H9 (cell line): ENCODE measurements at regions not wholly inside any gene's neighbourhood (a gene's known extent, or its start where the extent isn't known, plus 50 kb on each side); places are given as distances from the start of the nearest gene placed in this dataset.

ENCODE experiments used
- DNase-seq: peaks from one replicate; pipeline ENCODE4 v3.0.0-alpha.2; 2017
- H2AFZ ChIP-seq: one replicate; pipeline ENCODE4 v1.6.1; 2013; ENCODE audit warnings: mild to moderate bottlenecking, low read length, control low read depth, moderate library complexity
- H2AK5ac ChIP-seq: 2 replicates; pipeline ENCODE4 v1.6.1; 2013; ENCODE audit warnings: low read length, control low read depth, mixed read lengths; ENCODE audit not compliant: insufficient read length
- H2BK120ac ChIP-seq: one replicate; pipeline ENCODE4 v1.6.1; 2013; ENCODE audit warnings: low read depth, mild to moderate bottlenecking, low read length, control low read depth, inconsistent platforms; ENCODE audit not compliant: poor library complexity, severe bottlenecking
- H2BK12ac ChIP-seq: 2 replicates; pipeline ENCODE4 v1.6.1; 2013; ENCODE audit warnings: low read length, control low read depth, mixed read lengths, low read depth; ENCODE audit not compliant: insufficient read length
- H2BK15ac ChIP-seq: 2 replicates; pipeline ENCODE4 v1.6.1; 2013; ENCODE audit warnings: low read depth, low read length, control low read depth
- H2BK20ac ChIP-seq: one replicate; pipeline ENCODE4 v1.6.1; 2013; ENCODE audit warnings: low read depth, mild to moderate bottlenecking, low read length, control low read depth, inconsistent platforms; ENCODE audit not compliant: poor library complexity, severe bottlenecking
- H2BK5ac ChIP-seq: 2 replicates; pipeline ENCODE4 v1.6.1; 2013; ENCODE audit warnings: low read length, control low read depth, mixed read lengths; ENCODE audit not compliant: insufficient read length
- H3K14ac ChIP-seq: 2 replicates; pipeline ENCODE4 v1.6.1; 2013; ENCODE audit warnings: low read length, control low read depth; ENCODE audit not compliant: insufficient read depth
- H3K18ac ChIP-seq: 2 replicates; pipeline ENCODE4 v1.6.1; 2013; ENCODE audit warnings: low read depth, mild to moderate bottlenecking, mixed read lengths, low read length, control low read depth; ENCODE audit not compliant: insufficient read length
- H3K23ac ChIP-seq: 2 replicates; pipeline ENCODE4 v1.6.1; 2013; ENCODE audit warnings: low read length, control low read depth, mixed read lengths, low read depth; ENCODE audit not compliant: insufficient read length
- H3K23me2 ChIP-seq: 2 replicates; pipeline ENCODE4 v1.6.1; 2013; ENCODE audit warnings: low read depth, mild to moderate bottlenecking, mixed read lengths, low read length, control low read depth; ENCODE audit not compliant: insufficient read length, poor library complexity, severe bottlenecking
- H3K27ac ChIP-seq: 2 replicates; pipeline ENCODE4 v1.5.1; 2013; ENCODE audit warnings: low read length, control low read depth, mixed read lengths, low read depth; ENCODE audit not compliant: insufficient read length
- H3K27me3 ChIP-seq: 2 replicates; pipeline ENCODE4 v1.6.1; 2013; ENCODE audit warnings: low read length, control low read depth, inconsistent platforms; ENCODE audit not compliant: insufficient read depth
- H3K4ac ChIP-seq: 2 replicates; pipeline ENCODE4 v1.6.1; 2013; ENCODE audit warnings: low read depth, mild to moderate bottlenecking, control low read depth, inconsistent platforms, low read length, moderate library complexity
- H3K4me1 ChIP-seq: 2 replicates; pipeline ENCODE4 v1.6.1; 2013; ENCODE audit warnings: low read length, control low read depth, inconsistent platforms; ENCODE audit not compliant: insufficient read depth
- H3K4me2 ChIP-seq: 2 replicates; pipeline ENCODE4 v1.6.1; 2013; ENCODE audit warnings: low read length, control low read depth, mixed read lengths; ENCODE audit not compliant: insufficient read length, insufficient read depth
- H3K56ac ChIP-seq: 2 replicates; pipeline ENCODE4 v1.6.1; 2013; ENCODE audit warnings: low read depth, mild to moderate bottlenecking, mixed read lengths, low read length, control low read depth; ENCODE audit not compliant: insufficient read length
- H3K79me1 ChIP-seq: 2 replicates; pipeline ENCODE4 v1.6.1; 2013; ENCODE audit warnings: low read depth, mild to moderate bottlenecking, moderate library complexity, low read length, control low read depth, inconsistent platforms; ENCODE audit not compliant: insufficient read depth, poor library complexity, severe bottlenecking
- H3K79me2 ChIP-seq: 2 replicates; pipeline ENCODE4 v1.6.1; 2013; ENCODE audit warnings: low read length, control low read depth, inconsistent platforms; ENCODE audit not compliant: insufficient read depth
- H3K9ac ChIP-seq: 2 replicates; pipeline ENCODE4 v1.6.1; 2013; ENCODE audit warnings: low read length, control low read depth, mixed read lengths; ENCODE audit not compliant: insufficient read length; ENCODE audit errors: extremely low read depth
- H3K9me3 ChIP-seq: one replicate; pipeline ENCODE4 v1.6.1; 2013; ENCODE audit warnings: low read depth, low read length, inconsistent platforms; ENCODE audit not compliant: control insufficient read depth
- H3T11ph ChIP-seq: one replicate; pipeline ENCODE4 v1.6.1; 2013; ENCODE audit warnings: mild to moderate bottlenecking, low read length, control low read depth, inconsistent platforms
- H4K20me1 ChIP-seq: one replicate; pipeline ENCODE4 v1.6.1; 2013; ENCODE audit not compliant: control insufficient read depth, insufficient read length, insufficient read depth
- H4K5ac ChIP-seq: 2 replicates; pipeline ENCODE4 v1.6.1; 2013; ENCODE audit warnings: low read depth, mild to moderate bottlenecking, mixed read lengths, low read length, control low read depth; ENCODE audit not compliant: insufficient read length
- H4K8ac ChIP-seq: replicated peaks from 2 replicates; pipeline ENCODE4 v1.6.1; 2013; ENCODE audit warnings: low read length, control low read depth, mixed read lengths, low read depth; ENCODE audit not compliant: insufficient read length
- H4K91ac ChIP-seq: 2 replicates; pipeline ENCODE4 v1.6.1; 2013; ENCODE audit warnings: low read depth, mild to moderate bottlenecking, moderate library complexity, mixed read lengths, low read length, control low read depth; ENCODE audit not compliant: insufficient read length
- H3K27ac Mint-ChIP-seq, 3 experiments: 2 replicates in 2 of 3; 3 replicates in 1 of 3; pipeline ENCODE4 v1.8.0; 2020 to 2021; ENCODE audit warnings: mixed read lengths in 3 of 3, mild to moderate bottlenecking in 1 of 3, moderate library complexity in 1 of 3
- H3K27me3 Mint-ChIP-seq: 2 replicates; pipeline ENCODE4 v1.8.0; 2021; ENCODE audit warnings: low read depth, mild to moderate bottlenecking, moderate library complexity, mixed read lengths
- H3K36me3 Mint-ChIP-seq, 3 experiments: 2 replicates in 2 of 3; 3 replicates in 1 of 3; pipeline ENCODE4 v1.8.0; 2020 to 2021; ENCODE audit warnings: low read depth in 3 of 3, mixed read lengths in 3 of 3; ENCODE audit not compliant: insufficient read depth in 1 of 3
- H3K4me1 Mint-ChIP-seq, 2 experiments: 2 replicates each; pipeline ENCODE4 v1.8.0; 2020; ENCODE audit warnings: mixed read lengths in 2 of 2
- H3K4me3 Mint-ChIP-seq, 2 experiments: 2 replicates in 1 of 2; 3 replicates in 1 of 2; pipeline ENCODE4 v1.8.0; 2020 to 2021; ENCODE audit warnings: mild to moderate bottlenecking in 2 of 2, mixed read lengths in 2 of 2, moderate library complexity in 1 of 2
- H3K9me3 Mint-ChIP-seq, 2 experiments: 2 replicates in 1 of 2; 3 replicates in 1 of 2; pipeline ENCODE4 v1.8.0; 2020; ENCODE audit warnings: mild to moderate bottlenecking in 2 of 2, mixed read lengths in 2 of 2, moderate library complexity in 1 of 2
- CTCF ChIP-seq: fragments of 200-600 bp; sonication (generic); conservative IDR thresholded peaks from 3 replicates; pipeline ENCODE4 v1.8.0; 2021; ENCODE audit warnings: antibody characterized with exemption, mild to moderate bottlenecking
- WGBS: extraction: QIAGEN DNeasy Blood & Tissue Kit; methylation state at CpG from one replicate; pipeline ENCODE4 v1.1.7; 2013; ENCODE audit warnings: missing lambda C conversion rate, low lambda C conversion rate, mixed read lengths; ENCODE audit not compliant: insufficient read length; ENCODE audit errors: extremely low coverage; 5-methylcytosine and 5-hydroxymethylcytosine counted together

- H2BK20ac ChIP-seq: no peak overlapping the region
- no peaks in the 10 kb centered on the region for H3K27me3 Mint-ChIP-seq
- H2BK15ac ChIP-seq: no peak overlapping the region
- H3K27me3 ChIP-seq: no peaks in the 10 kb centered on the region
- H3K9ac ChIP-seq: no peak overlapping the region
- H4K5ac ChIP-seq: no peak overlapping the region
- no peak overlapping the region for H3K4me2 ChIP-seq
- H4K8ac ChIP-seq: no peak overlapping the region
- no peak overlapping the region for H2AK5ac ChIP-seq
- no peak overlapping the region for H3K23ac ChIP-seq
- H3K18ac ChIP-seq: no peak overlapping the region
- H4K20me1 ChIP-seq: no peaks in the 10 kb centered on the region
- no peaks in the 10 kb centered on the region for H3K79me2 ChIP-seq
- H3K9me3 ChIP-seq: no peaks in the 10 kb centered on the region
- H3K4me1 Mint-ChIP-seq: peaks cover 6 to 8% of the 10 kb centered on the region in 2 experiments; a peak in 3 of 4 replicates
- no peaks in the 10 kb centered on the region for H3K9me3 Mint-ChIP-seq
- H3K79me1 ChIP-seq: no peaks in the 10 kb centered on the region
- H3K4me1 ChIP-seq: no peaks in the 10 kb centered on the region
- no peak overlapping the region for H2AFZ ChIP-seq
- no peaks in the 10 kb centered on the region for H3K23me2 ChIP-seq
- H3K36me3 Mint-ChIP-seq: no peaks in the 10 kb centered on the region
- no peak overlapping the region for H2BK5ac ChIP-seq
- WGBS: no CpG with 5 or more reads among the region's 2 CpGs
- no peak overlapping the region for H2BK120ac ChIP-seq
- H4K91ac ChIP-seq: no peak overlapping the region
- H3K27ac ChIP-seq: no peak overlapping the region
- TF ChIP-seq CTCF: no peak
- no peak overlapping the region for H3T11ph ChIP-seq
- no peak overlapping the region for H3K4ac ChIP-seq
- H3K56ac ChIP-seq: no peak overlapping the region
- H3K14ac ChIP-seq: no peak overlapping the region
- H3K4me3 Mint-ChIP-seq: no peak overlapping the region
- no peak for DNase-seq
- no peak overlapping the region for H2BK12ac ChIP-seq
- H3K27ac Mint-ChIP-seq: no peak overlapping the region
Measured at GRCh38 chr1:189811960-189812359, 665.7 kb downstream of the BRINP3 start.
